Medulla oblongata (tissue), 1 donor: ENCODE measurements at regions not wholly inside any gene's neighbourhood (a gene's known extent, or its start where the extent isn't known, plus 50 kb on each side); places are given as distances from the start of the nearest gene placed in this dataset.

Experiments used
- DNase-seq: peaks from one replicate; pipeline ENCODE4 v3.0.0-alpha.2; 2015; ENCODE audit errors: extremely low spot score

DNA sequence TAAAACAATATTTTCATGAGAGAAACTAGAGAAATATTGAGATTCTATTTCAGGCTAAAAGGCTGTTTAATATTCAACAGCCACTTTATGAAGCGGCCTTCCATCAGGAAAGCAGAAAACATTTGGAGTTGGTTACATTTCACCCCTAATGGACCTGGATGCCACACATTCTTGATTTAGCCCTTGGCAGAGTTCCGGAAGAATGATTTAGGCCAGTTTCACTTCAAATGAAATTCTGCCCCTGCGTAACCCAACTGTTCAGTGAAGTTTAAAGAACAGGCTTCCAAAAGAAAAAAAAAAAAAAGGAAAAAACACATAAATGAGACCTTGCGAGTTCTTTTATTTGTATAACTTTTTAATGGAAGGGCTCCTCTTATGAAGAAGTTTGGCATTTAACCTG lies 239.2 kb upstream of the AKR1E2 start:
- no peak for DNase-seq

DNA sequence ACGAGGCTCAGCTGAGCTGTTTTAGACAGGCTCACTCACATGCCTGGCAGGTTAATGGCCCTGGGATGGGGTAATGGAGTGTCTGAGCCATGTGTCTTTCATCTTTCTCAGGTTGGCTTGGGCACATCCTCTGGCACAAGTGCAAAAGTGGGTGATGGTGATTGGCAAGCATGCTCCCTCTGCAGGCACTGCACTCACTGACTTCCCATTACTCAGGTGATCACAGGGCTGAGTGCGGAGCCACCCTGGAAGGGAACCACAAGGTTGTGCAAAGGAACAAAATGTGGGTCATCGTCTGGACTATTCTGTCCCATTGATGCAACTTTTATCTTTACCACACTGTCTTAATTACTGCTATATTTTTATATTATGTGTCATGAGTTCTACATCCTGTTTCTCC lies 244.1 kb upstream of the AKR1E2 start:
- DNase-seq = no peak

DNA sequence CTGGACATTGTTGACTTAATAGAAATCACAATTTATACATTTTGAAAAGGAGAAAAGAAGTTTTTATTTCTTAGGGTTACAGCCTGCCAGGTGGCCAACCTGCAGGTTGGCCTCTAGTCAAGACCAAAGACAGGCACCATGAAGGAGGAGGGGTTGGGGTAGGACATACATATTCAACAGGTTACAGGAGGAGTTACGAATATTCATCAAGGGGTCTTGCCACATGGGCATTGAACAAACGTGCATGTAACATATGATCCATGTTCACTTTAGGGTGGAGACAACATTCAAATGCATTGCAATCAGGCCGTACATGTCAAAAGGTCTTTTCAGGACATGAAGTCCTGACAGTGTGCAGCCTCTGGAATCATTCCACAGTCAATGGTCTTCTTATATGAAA lies 246.2 kb upstream of the AKR1E2 start:
- DNase-seq = no peak

DNA sequence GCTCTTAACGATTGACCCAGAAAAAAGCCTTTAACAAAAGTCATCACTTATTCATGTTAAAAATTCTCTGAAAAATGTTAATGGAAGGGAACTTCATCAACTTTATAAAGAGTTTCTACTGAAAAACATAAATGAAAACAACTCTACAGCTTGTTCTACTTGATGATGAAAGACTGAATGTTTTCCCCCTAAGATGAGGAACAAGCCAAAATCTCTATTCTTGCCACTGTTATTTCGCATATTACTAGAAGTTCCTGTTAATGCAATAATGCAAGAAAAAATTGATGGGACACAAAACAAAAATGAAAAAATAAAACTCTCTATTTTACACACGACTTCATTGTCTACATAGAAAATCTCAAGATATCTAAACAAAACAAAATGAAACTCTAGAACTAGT lies 249.8 kb upstream of the AKR1E2 start:
- DNase-seq = no peak

DNA sequence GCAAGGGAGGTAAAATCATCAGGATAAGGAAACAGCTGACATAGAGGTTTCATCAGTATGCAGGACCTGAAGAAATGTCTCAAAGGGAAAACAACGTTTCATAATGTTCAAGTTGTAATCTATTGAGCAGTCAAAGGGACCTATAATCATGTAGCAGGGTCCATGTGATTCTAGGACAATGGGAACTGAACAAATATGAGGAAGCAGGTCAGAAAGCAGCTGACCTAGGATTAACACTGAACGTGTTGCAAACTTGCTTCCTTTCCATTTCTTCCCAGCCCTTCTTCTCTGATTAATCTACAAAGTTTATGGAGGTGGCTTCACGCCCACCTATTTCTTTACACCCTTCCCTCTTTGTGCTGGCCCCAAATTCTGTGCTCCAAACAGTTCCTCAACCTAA lies 256.9 kb upstream of the AKR1E2 start:
- DNase-seq = no peak

DNA sequence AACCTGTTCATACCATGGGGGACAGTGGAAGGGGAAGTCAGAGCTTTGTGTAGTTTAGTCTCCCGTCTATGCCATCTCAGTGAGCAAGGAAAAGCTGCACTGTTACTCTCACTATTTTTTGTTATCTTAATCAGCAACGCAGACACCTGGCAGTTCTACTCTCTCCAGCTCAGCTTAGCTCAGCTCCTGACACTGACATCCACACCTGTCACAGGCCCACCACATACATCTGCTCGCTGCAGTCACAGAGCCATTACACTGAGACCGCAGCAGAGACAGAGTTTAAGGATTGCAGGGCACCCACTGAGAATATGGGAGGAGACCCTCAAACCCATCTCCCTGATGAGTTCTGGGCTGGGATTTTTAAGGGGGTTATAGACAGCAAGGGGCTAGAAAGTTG lies 257.3 kb upstream of the AKR1E2 start:
- no peak for DNase-seq

DNA sequence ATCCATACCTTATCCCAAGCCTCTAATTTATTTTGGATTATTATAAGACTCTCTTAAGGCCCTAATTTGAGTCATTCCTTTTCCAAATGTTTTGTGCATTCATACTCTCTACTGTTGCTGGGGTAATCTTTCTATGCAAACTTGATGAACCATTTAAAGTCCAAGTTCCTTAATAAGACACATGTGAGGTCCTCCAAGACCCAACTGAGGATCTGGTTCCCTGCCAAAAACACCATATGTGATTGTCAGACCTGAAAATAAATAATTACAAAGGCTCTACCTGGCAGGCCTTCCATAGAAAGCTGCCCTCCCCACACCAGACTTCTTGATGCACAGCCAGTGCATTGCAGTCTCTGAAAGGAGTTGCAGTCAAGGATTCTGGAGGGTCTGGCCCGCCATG lies 257.9 kb upstream of the AKR1E2 start:
- no peak for DNase-seq

- DNase-seq = no peak
Measured at GRCh38 chr10:4567637-4568036, 258.4 kb upstream of the AKR1E2 start.

GRCh38 chr10:4566011-4566410 lies 260.0 kb upstream of the AKR1E2 start:
- no peak for DNase-seq

- no peak for DNase-seq
Measured at GRCh38 chr10:4561296-4561695, 264.7 kb upstream of the AKR1E2 start.

DNA sequence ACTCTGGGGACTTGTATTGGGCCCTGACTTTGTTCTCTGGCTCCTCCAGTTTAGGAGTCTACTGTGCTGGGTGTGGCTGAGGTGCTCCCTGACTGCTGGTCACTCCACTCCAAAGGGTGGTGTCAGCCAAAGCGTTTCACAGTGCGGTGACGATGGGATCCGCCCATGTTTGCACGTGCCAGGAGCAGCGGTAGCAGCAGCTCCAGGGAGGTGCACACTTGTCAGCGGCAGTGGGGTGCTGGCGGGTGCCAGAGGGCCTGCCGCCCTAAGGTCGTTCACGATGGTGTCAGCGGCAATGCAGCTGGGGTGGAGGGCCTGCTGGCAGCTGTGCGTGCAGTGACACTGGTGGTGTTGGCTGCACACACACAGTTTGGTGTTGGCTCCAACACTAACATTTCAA lies 268.5 kb upstream of the AKR1E2 start:
- no peak for DNase-seq

DNA sequence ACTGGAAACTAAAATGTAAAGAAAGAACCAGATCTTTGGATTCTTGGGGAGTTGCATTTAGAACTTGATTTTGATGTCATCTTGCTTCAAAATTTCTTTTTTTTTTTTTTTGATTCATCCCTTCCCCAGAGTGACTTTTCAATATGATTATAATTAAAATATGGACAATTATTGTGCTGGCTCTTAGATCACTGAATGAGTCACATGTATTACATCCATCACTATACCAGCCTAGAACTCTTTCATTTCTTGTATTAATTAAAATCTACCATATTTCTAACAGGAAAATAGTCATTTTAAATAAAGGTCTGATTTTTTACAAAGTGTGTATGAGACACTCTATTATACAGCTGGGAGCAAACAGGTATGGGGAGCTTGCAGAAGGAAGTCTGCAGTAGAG lies 269.5 kb upstream of the AKR1E2 start:
- no peak for DNase-seq

- no peak for DNase-seq
Measured at GRCh38 chr10:4555920-4556319, 270.1 kb upstream of the AKR1E2 start.

DNA sequence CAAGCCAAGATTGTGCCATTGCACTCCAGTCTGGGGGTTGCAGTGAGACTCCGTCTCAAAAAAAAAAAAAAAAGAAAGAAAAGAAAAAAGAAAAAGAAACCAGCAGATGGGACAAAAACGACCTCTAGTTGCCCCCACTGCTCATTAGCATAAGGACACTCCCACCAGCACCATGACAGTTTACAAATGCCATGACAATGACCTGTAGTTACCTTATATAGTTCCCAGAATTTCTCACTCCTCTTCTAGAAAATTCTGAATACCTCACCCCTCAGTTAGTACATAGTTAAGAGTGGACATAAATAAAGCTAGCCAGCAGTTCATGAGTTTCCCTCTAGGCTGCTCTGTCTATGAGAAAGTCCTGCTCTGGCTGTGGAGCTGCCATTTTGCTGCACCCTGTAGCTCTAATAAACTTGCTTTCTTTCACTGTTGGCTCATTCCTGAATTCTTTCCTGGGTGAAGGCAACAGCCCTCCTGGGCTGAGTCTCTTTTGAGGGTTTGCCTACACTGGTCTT lies 276.8 kb upstream of the AKR1E2 start:
- DNase-seq = no peak

- no peak for DNase-seq
Measured at GRCh38 chr10:4546931-4547330, 279.1 kb upstream of the AKR1E2 start.

GRCh38 chr10:4546500-4546899 lies 279.5 kb upstream of the AKR1E2 start:
- DNase-seq = no peak

- DNase-seq = no peak
Measured at GRCh38 chr10:4545062-4545461, 280.9 kb upstream of the AKR1E2 start.

- no peak for DNase-seq
Measured at GRCh38 chr10:4543938-4544533, 282.0 kb upstream of the AKR1E2 start.

GRCh38 chr10:4541292-4541691 lies 284.7 kb upstream of the AKR1E2 start:
- no peak for DNase-seq

- DNase-seq = no peak
Measured at GRCh38 chr10:4538016-4538415, 288.0 kb upstream of the AKR1E2 start.

DNA sequence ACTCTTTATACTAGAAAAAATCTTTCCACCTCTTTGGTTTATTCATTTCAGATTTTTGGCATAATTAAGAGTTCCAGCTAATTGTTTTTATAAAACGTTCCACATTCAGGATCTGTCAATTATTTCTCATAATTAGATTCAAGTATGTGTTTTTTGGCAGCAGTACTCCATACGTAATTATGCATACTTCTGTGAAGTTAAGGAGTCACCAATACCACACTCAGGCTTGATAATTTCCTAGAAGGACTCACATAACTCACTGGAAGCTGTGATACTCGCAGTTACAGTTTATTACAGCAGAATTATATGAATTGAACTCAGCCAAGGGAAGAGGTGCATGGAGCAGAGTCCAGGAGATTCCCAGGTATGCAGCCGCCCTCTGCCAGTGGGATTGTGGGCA lies 290.5 kb upstream of the AKR1E2 start:
- DNase-seq = no peak

DNA sequence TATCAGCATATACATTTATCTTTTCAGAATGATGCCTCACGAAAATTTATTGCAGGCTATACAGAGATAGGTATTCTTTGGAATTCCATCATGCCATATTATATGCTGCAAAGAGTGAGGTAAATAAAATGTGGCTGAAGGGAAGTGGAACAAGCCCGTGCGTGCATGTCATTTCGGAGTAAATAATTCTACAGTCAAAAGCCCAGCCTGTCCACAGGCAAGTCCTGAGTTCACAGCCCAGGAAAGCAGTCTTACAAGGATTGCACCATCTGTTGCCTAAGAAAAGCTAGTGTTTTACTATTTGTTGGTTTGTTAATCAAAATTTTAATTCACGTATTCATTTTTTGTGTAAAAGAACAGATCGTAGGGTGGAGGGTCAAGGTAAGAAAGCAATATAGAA lies 292.4 kb upstream of the AKR1E2 start:
- no peak for DNase-seq

DNA sequence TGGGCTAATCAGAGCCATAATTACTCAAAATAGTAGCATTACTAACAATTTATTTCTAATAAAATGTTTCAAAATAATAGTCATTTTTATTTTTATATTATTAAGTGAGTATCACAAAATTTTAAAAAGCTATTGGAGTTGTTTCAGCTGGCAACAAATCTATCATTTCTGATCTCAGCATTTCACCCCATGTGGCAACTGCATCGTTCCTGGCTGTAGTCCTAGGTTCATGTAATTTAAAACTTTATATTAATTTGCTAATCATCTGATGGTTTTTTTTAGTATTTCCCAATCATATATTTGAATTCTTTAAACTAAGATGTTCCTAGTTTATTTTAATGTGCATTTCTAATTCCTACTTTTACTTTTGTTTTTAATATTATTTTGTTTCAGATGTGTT lies 293.0 kb upstream of the AKR1E2 start:
- DNase-seq = no peak

GRCh38 chr10:4532467-4532866 lies 293.5 kb upstream of the AKR1E2 start:
- no peak for DNase-seq
